B cell (primary cell): ENCODE measurements at regions not wholly inside any gene's neighbourhood (a gene's known extent, or its start where the extent isn't known, plus 50 kb on each side); places are given as distances from the start of the nearest gene placed in this dataset.

Source experiments
- ATAC-seq: fragments of 200-7000 bp; cut with Tn5 transposase; one replicate; pipeline ENCODE4 v1.10.0; 2021; ENCODE audit warnings: low read depth, mild to moderate bottlenecking, moderate number of reproducible peaks, moderate library complexity
- CTCF ChIA-PET: fragments of 350-600 bp; sonication (Branson Sonifier 250); formaldehyde crosslinking; loops from one replicate; lab custom pipeline; 2021; ENCODE audit warnings: antibody characterized with exemption, inconsistent platforms; lab: Charles Lee
- POLR2A ChIA-PET: fragments of 350-600 bp; sonication (Branson Sonifier 250); formaldehyde crosslinking; loops from one replicate; lab custom pipeline; 2021; ENCODE audit warnings: antibody characterized with exemption; lab: Charles Lee
- DNase-seq: peaks from one replicate; pipeline ENCODE4 v3.0.0; 2013
- H2AFZ ChIP-seq: 2 replicates; pipeline ENCODE4 v1.6.1; 2012; ENCODE audit warnings: mild to moderate bottlenecking, low read depth, low read length; ENCODE audit not compliant: insufficient read depth, poor library complexity, severe bottlenecking
- H3K27ac ChIP-seq, 2 donors: 1 replicate in 1 of 2; 2 replicates in 1 of 2; pipeline ENCODE4 v1.5.1; 2012 to 2013; ENCODE audit warnings: low read length in 2 of 2, mild to moderate bottlenecking in 2 of 2, moderate library complexity in 1 of 2
- H3K27me3 ChIP-seq, 4 experiments: fragments of 200-600 bp in 1 of 4; sonication (generic) in 1 of 4; replicated peaks in 1 of 4; 1 replicate in 2 of 4; 2 replicates in 2 of 4; pipeline versions ENCODE4 v1.6.1 to v1.7.0; 2013 to 2016; ENCODE audit warnings: low read length in 3 of 4, mild to moderate bottlenecking in 2 of 4, mixed read lengths in 1 of 4, moderate library complexity in 1 of 4; ENCODE audit not compliant: insufficient read depth in 4 of 4, control insufficient read depth in 3 of 4; ENCODE audit errors: control extremely low read depth in 1 of 4
- H3K36me3 ChIP-seq, 2 experiments: replicated peaks in 1 of 2; 1 replicate in 1 of 2; 2 replicates in 1 of 2; pipeline versions ENCODE4 v1.6.1 to v1.7.1; 2013; ENCODE audit warnings: low read length in 1 of 2; ENCODE audit not compliant: insufficient read depth in 2 of 2, control insufficient read depth in 1 of 2; ENCODE audit errors: control extremely low read depth in 1 of 2, extremely low read depth in 1 of 2
- H3K4me1 ChIP-seq, 2 donors: fragments of 200-600 bp in 1 of 2; sonication (generic) in 1 of 2; 1 replicate in 1 of 2; 2 replicates in 1 of 2; pipeline versions ENCODE4 v1.5.1 to v1.6.1; 2013 to 2017; ENCODE audit warnings: low read length in 2 of 2; ENCODE audit not compliant: control insufficient read depth in 2 of 2, insufficient read depth in 2 of 2
- H3K4me2 ChIP-seq: replicated peaks from 2 replicates; pipeline ENCODE3; 2012; ENCODE audit warnings: mild to moderate bottlenecking, low read depth, low read length; ENCODE audit not compliant: poor library complexity, severe bottlenecking
- H3K4me3 ChIP-seq, 5 experiments: fragments of 200-600 bp in 1 of 5; sonication (generic) in 1 of 5; 1 replicate in 3 of 5; 2 replicates in 2 of 5; pipeline versions ENCODE4 v1.5.1 to v1.7.0; 2011 to 2016; ENCODE audit warnings: low read length in 4 of 5, mild to moderate bottlenecking in 4 of 5, low read depth in 2 of 5, control low read depth in 1 of 5, moderate library complexity in 1 of 5; ENCODE audit not compliant: insufficient read depth in 1 of 5; ENCODE audit errors: control extremely low read depth in 1 of 5, extremely low read depth in 1 of 5
- H3K79me2 ChIP-seq: fragments of 200-600 bp; sonication (generic); one replicate; pipeline ENCODE4 v1.6.0; 2016; ENCODE audit warnings: low read length; ENCODE audit not compliant: control insufficient read depth, insufficient read depth
- H3K9ac ChIP-seq: fragments of 200-600 bp; sonication (generic); 2 replicates; pipeline ENCODE4 v1.6.1; 2017; ENCODE audit warnings: mild to moderate bottlenecking, low read length, moderate library complexity
- H3K9me3 ChIP-seq, 3 donors: one replicate each; pipeline versions ENCODE4 v1.6.1 to v1.7.1; 2013; ENCODE audit warnings: low read length in 2 of 3; ENCODE audit not compliant: control insufficient read depth in 2 of 3, insufficient read depth in 1 of 3; ENCODE audit errors: control extremely low read depth in 1 of 3
- H4K20me1 ChIP-seq: 2 replicates; pipeline ENCODE4 v1.6.0; 2012; ENCODE audit warnings: mild to moderate bottlenecking, low read length; ENCODE audit not compliant: insufficient read depth, control insufficient read depth, poor library complexity, severe bottlenecking
- H3K27ac Mint-ChIP-seq: one replicate; pipeline ENCODE4 v1.8.0; 2021; ENCODE audit warnings: mixed read lengths
- H3K27me3 Mint-ChIP-seq: one replicate; pipeline ENCODE4 v1.8.0; 2021; ENCODE audit warnings: mixed read lengths
- H3K4me1 Mint-ChIP-seq: one replicate; pipeline ENCODE4 v1.8.0; 2021; ENCODE audit warnings: mixed read lengths
- H3K4me3 Mint-ChIP-seq: one replicate; pipeline ENCODE4 v1.8.0; 2021; ENCODE audit warnings: mixed read lengths
- H3K9me3 Mint-ChIP-seq: one replicate; pipeline ENCODE4 v1.8.0; 2022; ENCODE audit warnings: mixed read lengths; ENCODE audit not compliant: insufficient read depth
- EZH2 ChIP-seq: IDR thresholded peaks from 2 replicates; pipeline ENCODE4 v1.6.1; 2012; ENCODE audit warnings: borderline replicate concordance, low read depth, mild to moderate bottlenecking, moderate library complexity, low read length; ENCODE audit not compliant: insufficient read depth, poor library complexity, severe bottlenecking
- WGBS: methylation state at CpG from one replicate; pipeline ENCODE4 v1.1.5; 2013; ENCODE audit warnings: missing lambda C conversion rate; ENCODE audit not compliant: insufficient coverage; 5-methylcytosine and 5-hydroxymethylcytosine counted together
- intact Hi-C: fragments of 100-400 bp; cut with micrococcal nuclease; formaldehyde crosslinking; loops from one replicate; pipeline ENCODE4 v1.10.0; 2022
- TF ChIP-seq, protein P1 (sequence below): fragments of 200-600 bp; IDR thresholded peaks from one replicate; pipeline ENCODE4 v1.8.0; 2022; ENCODE audit warnings: antibody characterized with exemption, mild to moderate bottlenecking

DNA sequence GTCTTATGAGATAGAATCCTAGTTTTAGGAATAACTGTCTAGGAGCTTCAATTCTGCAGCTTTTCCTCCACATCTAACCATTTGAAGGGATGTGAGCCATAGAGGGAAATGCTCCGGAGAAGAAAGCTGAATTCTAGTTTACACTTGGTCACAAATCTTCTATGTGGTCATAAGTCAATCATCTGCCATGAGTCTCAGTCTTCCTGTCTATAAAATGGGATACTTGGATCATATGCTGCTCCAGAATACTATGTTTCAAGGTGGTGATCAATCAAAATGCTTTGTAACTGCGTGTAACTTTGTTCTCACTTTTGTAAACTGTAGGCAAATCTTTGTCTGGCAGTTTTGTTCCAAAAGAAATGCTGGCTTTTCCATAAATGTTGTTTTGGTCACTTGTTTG is 152.0 kb upstream of the SV2C start:
- intact Hi-C loops: no loop called here
- Histone ChIP-seq H3K4me3 (no peak overlapping the region), H3K9ac (no peak overlapping the region), H3K4me2 (no peak overlapping the region), H3K9me3 (no peaks in the 10 kb centered on the region), H4K20me1 (no peaks in the 10 kb centered on the region), H3K27ac (no peak overlapping the region), H3K4me1 (no peaks in the 10 kb centered on the region), H3K79me2 (no peaks in the 10 kb centered on the region), H3K27me3 (no peaks in the 10 kb centered on the region), H3K36me3 (no peaks in the 10 kb centered on the region), H2AFZ (no peak overlapping the region)
- H3K27ac Mint-ChIP-seq: no peak overlapping the region
- CTCF ChIA-PET: no interaction called here
- DNase-seq (no peak), ATAC-seq (no peak)
- POLR2A ChIA-PET: no interaction called here
- H3K9me3 Mint-ChIP-seq: no peaks in the 10 kb centered on the region
- TF ChIP-seq EZH2: no peak
- TF ChIP-seq, protein P1, sequence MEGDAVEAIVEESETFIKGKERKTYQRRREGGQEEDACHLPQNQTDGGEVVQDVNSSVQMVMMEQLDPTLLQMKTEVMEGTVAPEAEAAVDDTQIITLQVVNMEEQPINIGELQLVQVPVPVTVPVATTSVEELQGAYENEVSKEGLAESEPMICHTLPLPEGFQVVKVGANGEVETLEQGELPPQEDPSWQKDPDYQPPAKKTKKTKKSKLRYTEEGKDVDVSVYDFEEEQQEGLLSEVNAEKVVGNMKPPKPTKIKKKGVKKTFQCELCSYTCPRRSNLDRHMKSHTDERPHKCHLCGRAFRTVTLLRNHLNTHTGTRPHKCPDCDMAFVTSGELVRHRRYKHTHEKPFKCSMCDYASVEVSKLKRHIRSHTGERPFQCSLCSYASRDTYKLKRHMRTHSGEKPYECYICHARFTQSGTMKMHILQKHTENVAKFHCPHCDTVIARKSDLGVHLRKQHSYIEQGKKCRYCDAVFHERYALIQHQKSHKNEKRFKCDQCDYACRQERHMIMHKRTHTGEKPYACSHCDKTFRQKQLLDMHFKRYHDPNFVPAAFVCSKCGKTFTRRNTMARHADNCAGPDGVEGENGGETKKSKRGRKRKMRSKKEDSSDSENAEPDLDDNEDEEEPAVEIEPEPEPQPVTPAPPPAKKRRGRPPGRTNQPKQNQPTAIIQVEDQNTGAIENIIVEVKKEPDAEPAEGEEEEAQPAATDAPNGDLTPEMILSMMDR: no peak
- no peaks in the 10 kb centered on the region for H3K4me1 Mint-ChIP-seq
- peaks cover 8% of the 10 kb centered on the region for H3K27me3 Mint-ChIP-seq
- 83% methylated on average over 1 of the region's 2 CpGs for WGBS
- no peak overlapping the region for H3K4me3 Mint-ChIP-seq

DNA sequence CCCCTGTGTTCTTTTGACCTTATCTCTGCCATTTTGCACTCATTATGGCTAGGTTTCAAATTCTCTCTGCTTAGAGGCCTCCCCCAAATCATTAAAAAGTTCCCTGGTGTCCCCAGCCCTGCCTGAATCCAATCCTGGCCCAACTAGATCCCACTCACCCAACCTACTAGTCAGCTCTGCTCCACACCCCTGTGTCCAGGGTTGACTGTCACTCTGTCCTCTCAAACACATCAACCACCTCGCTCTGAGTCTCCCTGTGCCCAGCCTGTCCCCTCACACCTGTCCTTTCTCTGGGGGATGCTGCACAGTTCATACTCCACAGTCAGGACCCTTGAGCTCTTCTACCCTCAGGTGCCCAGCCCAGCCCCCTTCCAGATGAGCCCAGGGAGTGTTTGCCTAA is 154.2 kb upstream of the SV2C start:
- Histone ChIP-seq H4K20me1 (no peaks in the 10 kb centered on the region), H3K27me3 (no peaks in the 10 kb centered on the region), H3K9ac (no peak overlapping the region), H3K4me3 (no peak overlapping the region), H3K79me2 (no peaks in the 10 kb centered on the region), H3K4me2 (no peak overlapping the region), H2AFZ (no peak overlapping the region), H3K27ac (no peak overlapping the region), H3K4me1 (no peaks in the 10 kb centered on the region), H3K36me3 (no peaks in the 10 kb centered on the region), H3K9me3 (no peaks in the 10 kb centered on the region)
- H3K27ac Mint-ChIP-seq: no peak overlapping the region
- ATAC-seq (no peak), DNase-seq (no peak)
- CTCF ChIA-PET: no interaction called here
- intact Hi-C loops: no loop called here
- H3K4me3 Mint-ChIP-seq: no peak overlapping the region
- H3K4me1 Mint-ChIP-seq: no peaks in the 10 kb centered on the region
- no peaks in the 10 kb centered on the region for H3K9me3 Mint-ChIP-seq
- peaks cover 5% of the 10 kb centered on the region for H3K27me3 Mint-ChIP-seq
- TF ChIP-seq, protein P1: no peak
- no peak for TF ChIP-seq EZH2
- WGBS: no CpG with 5 or more reads among the region's 1 CpG
- POLR2A ChIA-PET: no interaction called here
